NT2/D1 (cell line): ENCODE measurements at regions not wholly inside any gene's neighbourhood (a gene's known extent, or its start where the extent isn't known, plus 50 kb on each side); places are given as distances from the start of the nearest gene placed in this dataset.

Source experiments
- DNase-seq: peaks from one replicate; pipeline ENCODE4 v3.0.0-alpha.2; 2011; ENCODE audit warnings: low read depth, low spot score
- H3K27me3 ChIP-seq: 2 replicates; pipeline ENCODE4 v1.6.0; 2011; ENCODE audit warnings: mild to moderate bottlenecking; ENCODE audit not compliant: insufficient read length, insufficient read depth
- H3K36me3 ChIP-seq: 2 replicates; pipeline ENCODE4 v1.6.1; 2011; ENCODE audit warnings: mild to moderate bottlenecking, low read length, mixed read lengths; ENCODE audit not compliant: insufficient read depth, insufficient read length
- H3K4me1 ChIP-seq: 2 replicates; pipeline ENCODE4 v1.5.1; 2011; ENCODE audit not compliant: insufficient read depth, insufficient read length
- H3K4me3 ChIP-seq: 2 replicates; pipeline ENCODE4 v1.5.1; 2011; ENCODE audit warnings: low read depth; ENCODE audit not compliant: insufficient read length
- H3K9ac ChIP-seq: 2 replicates; pipeline ENCODE4 v1.6.0; 2011; ENCODE audit warnings: low read depth; ENCODE audit not compliant: insufficient read length
- H3K9me3 ChIP-seq: 2 replicates; pipeline ENCODE4 v1.5.1; 2011; ENCODE audit warnings: mild to moderate bottlenecking, low read length; ENCODE audit not compliant: insufficient read depth
- SUZ12 ChIP-seq: IDR thresholded peaks from 2 replicates; pipeline ENCODE4 v1.6.1; 2011; ENCODE audit not compliant: insufficient read length, insufficient read depth; ENCODE audit errors: extremely low read depth
- YY1 ChIP-seq: IDR thresholded peaks from 2 replicates; pipeline ENCODE4 v1.6.1; 2011; ENCODE audit not compliant: insufficient read length, insufficient read depth
- ZNF274 ChIP-seq: IDR thresholded peaks from 2 replicates; pipeline ENCODE4 v1.6.1; 2011; ENCODE audit warnings: mild to moderate bottlenecking, low read depth, low read length

DNA sequence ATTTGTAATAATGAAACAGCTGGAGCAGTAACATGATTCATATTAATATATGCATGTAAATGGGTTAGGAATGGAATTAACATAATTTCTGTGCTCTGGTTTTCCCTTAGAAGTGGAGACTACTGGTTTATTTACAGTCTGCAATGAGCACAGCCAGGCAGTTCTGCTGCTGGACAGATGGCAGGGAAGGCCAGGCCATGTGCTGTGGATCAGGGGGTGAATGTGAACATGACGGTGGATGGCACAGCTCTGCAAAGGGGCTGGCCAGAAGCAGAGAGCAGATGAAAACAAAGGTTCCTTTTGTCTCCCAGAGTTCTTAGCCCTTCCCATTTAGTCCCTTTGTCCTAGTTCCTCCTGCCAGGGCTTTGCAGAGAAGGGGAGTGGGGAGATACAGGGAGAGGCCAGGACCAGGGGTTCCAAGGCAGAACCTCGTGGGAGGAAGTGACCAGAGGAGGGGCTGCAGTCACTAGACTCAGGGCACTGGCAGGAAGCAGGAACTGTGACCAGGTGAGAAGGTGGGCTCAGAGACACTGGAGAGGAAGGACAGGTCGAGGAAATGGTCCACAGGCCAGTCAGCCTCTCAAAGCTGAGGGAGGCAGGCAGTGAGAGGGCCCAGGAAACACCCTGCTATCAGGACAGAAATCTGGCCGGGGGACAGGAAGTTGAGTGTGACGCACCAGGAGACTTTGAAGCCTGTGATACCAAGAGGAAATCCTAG, 112.9 kb upstream of the ATP8B1 start:
- H3K9me3 ChIP-seq: no peaks in the 10 kb centered on the region
- H3K36me3 ChIP-seq: no peaks in the 10 kb centered on the region
- H3K4me1 ChIP-seq: no peaks in the 10 kb centered on the region
- no peak overlapping the region for H3K9ac ChIP-seq
- TF ChIP-seq SUZ12: no peak
- no peak for TF ChIP-seq ZNF274
- TF ChIP-seq YY1: no peak
- H3K27me3 ChIP-seq: no peaks in the 10 kb centered on the region
- H3K4me3 ChIP-seq: no peak overlapping the region
- no peak for DNase-seq

DNA sequence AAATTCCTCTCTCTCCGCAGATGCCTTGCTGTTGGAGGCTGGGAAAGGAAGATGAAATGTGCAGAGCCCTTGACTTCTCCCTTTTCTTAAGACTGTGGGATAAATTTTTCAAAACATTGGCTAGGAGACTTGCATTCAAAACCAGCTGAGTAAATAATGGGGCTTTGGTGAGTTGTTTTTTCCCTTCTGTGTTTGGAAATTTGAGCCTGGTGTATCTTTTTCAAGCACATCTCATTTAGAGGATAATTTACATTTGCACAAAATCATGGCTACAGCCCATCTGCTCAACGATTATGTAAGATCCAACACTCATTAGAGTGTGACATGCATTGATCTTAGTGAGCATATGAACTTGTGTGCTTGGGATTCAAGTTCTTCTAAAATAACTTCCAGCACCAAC, 112.1 kb upstream of the ATP8B1 start:
- no peak for DNase-seq
- Histone ChIP-seq H3K36me3 (no peaks in the 10 kb centered on the region), H3K27me3 (no peaks in the 10 kb centered on the region), H3K4me1 (no peaks in the 10 kb centered on the region), H3K9ac (no peak overlapping the region), H3K9me3 (no peaks in the 10 kb centered on the region), H3K4me3 (no peak overlapping the region)
- TF ChIP-seq ZNF274: no peak
- TF ChIP-seq YY1: no peak
- no peak for TF ChIP-seq SUZ12

DNA sequence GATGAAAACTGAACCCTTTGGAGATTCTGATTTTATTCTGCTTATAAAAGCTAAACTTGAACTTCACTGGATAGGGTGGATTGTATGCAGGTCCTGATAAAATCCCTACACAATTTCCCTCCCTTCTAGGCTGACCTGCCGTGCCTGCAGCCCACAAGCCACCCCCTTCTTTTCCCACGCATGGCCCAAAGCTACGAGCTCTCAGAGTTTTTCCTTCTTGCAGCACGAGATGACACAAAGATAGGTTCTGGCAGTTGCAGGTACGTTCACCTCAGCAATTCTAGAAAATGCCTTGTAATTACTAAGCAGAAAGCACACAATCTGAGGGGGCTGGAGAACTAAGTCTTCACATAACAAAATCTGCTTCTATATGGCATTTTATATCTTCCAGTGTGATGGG, 110.6 kb upstream of the ATP8B1 start:
- Histone ChIP-seq H3K36me3 (no peaks in the 10 kb centered on the region), H3K4me3 (no peak overlapping the region), H3K4me1 (no peaks in the 10 kb centered on the region), H3K9me3 (no peaks in the 10 kb centered on the region), H3K27me3 (no peaks in the 10 kb centered on the region), H3K9ac (no peak overlapping the region)
- no peak for TF ChIP-seq ZNF274
- TF ChIP-seq YY1: no peak
- no peak for TF ChIP-seq SUZ12
- DNase-seq: no peak

DNA sequence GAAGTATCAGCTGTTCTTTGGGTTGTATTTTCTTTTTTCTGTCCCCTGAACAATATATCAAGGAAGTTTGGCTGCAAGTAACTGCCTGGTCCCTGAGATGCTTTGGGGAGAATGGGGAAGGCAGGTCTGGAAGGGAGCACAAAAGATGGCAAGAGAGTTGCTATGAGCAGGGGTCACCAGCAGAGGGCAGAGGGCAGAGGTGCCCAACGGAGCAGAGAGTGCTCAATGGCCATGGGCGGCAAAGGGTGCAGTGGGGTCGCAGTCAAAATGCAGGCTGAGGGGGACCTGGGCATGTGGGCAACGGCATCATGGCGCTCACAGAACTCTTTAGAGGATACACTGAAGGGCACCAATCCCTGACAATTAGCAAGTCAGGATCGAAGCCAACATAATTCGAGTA, 107.7 kb upstream of the ATP8B1 start:
- H3K27me3 ChIP-seq: no peaks in the 10 kb centered on the region
- no peak overlapping the region for H3K4me3 ChIP-seq
- no peaks in the 10 kb centered on the region for H3K36me3 ChIP-seq
- no peaks in the 10 kb centered on the region for H3K9me3 ChIP-seq
- H3K9ac ChIP-seq: no peak overlapping the region
- TF ChIP-seq SUZ12 (no peak), YY1 (no peak), ZNF274 (no peak)
- H3K4me1 ChIP-seq: peaks cover 5% of the 10 kb centered on the region
- DNase-seq: no peak

DNA sequence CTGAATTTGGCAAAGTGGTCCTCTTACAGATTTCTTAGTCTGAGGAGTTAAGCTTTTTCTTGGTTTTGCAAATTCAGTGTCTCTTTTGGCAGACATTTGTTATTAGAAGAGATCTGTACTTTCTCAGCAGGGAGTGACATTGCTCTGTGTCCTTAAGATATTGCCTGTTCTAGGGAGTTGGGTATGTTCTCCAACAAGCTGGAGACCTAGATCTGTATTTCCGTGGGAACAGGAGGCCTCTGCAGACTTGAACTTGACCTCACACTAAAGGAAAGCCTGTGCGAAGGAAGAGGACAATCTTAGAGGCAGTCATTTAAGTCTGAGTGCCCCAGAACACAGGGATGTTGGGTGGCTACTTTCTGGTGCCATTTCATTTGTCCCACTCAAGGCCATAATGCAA, 107.0 kb upstream of the ATP8B1 start:
- no peak overlapping the region for H3K4me3 ChIP-seq
- H3K9ac ChIP-seq: no peak overlapping the region
- peaks cover 5% of the 10 kb centered on the region for H3K4me1 ChIP-seq
- TF ChIP-seq SUZ12 (no peak), YY1 (no peak)
- H3K9me3 ChIP-seq: no peaks in the 10 kb centered on the region
- no peaks in the 10 kb centered on the region for H3K27me3 ChIP-seq
- no peaks in the 10 kb centered on the region for H3K36me3 ChIP-seq
- DNase-seq: no peak

DNA sequence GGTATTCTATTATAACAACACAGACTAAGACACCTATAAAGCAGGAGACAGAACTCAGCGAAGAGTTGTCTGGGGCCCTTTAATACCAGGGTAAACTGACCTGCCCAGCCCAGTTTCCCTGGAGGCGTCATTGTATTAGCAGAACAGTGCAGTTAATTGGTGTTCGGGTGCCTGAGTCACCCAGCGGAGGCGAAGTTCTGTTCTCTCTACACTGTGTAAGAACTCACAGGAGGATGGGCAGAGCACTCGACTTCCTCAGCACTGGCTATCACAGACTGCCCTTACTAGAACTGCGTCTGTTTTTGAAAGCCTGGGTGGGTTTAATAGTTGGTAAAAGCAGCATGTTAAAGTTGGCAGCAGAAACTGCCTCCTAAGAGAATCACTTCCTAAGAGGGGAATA, 106.5 kb upstream of the ATP8B1 start:
- DNase-seq: no peak
- Histone ChIP-seq H3K36me3 (no peaks in the 10 kb centered on the region), H3K4me3 (no peak overlapping the region), H3K4me1 (peaks cover 5% of the 10 kb centered on the region), H3K27me3 (no peaks in the 10 kb centered on the region), H3K9me3 (no peaks in the 10 kb centered on the region), H3K9ac (no peak overlapping the region)
- no peak for TF ChIP-seq ZNF274
- TF ChIP-seq SUZ12: no peak
- no peak for TF ChIP-seq YY1

DNA sequence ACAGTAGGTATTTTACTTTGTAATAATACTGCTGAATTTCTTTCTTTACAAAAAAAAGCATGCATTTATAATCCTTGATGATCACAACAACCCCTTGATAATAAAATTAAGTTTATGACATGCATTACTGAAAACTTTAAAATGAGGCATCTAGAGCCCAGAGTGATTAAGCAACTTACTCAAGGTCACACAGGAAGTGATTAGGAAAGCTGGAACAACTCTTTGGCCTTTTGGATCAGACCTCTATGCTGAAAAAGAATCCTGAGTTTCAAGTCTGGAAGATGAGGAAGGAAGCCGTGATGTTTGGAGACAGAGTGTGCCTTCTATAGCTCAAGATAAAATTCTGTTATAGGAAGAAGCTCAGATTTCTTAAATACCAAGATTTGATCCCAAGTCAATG, 105.0 kb upstream of the ATP8B1 start:
- H3K9ac ChIP-seq: no peak overlapping the region
- H3K27me3 ChIP-seq: no peaks in the 10 kb centered on the region
- no peak for DNase-seq
- no peaks in the 10 kb centered on the region for H3K9me3 ChIP-seq
- H3K4me1 ChIP-seq: peaks cover 5% of the 10 kb centered on the region
- TF ChIP-seq YY1: no peak
- no peak for TF ChIP-seq SUZ12
- TF ChIP-seq ZNF274: no peak
- no peaks in the 10 kb centered on the region for H3K36me3 ChIP-seq
- no peak overlapping the region for H3K4me3 ChIP-seq

DNA sequence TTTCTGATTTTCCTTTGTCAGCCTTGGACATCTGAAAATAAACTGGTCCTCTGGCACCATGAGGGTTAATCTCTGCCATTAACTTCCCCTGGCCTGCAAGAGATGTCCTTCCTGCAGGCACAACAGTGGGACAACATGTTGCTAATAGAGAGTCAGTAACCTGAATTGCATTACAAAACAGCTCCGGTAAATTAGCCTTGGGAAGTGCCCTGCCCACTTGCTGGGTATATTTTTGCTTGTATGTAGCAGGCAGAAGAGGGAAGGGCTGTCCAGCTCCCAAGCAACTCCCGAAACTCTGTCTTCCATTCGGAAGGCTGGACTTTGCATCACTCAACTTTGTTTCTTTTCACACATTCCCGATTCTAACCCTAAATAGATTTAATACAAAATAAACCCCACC, 104.4 kb upstream of the ATP8B1 start:
- Histone ChIP-seq H3K36me3 (no peaks in the 10 kb centered on the region), H3K9ac (no peak overlapping the region), H3K9me3 (no peaks in the 10 kb centered on the region), H3K4me3 (no peak overlapping the region), H3K27me3 (no peaks in the 10 kb centered on the region), H3K4me1 (peaks cover 5% of the 10 kb centered on the region)
- no peak for DNase-seq
- TF ChIP-seq ZNF274: no peak
- TF ChIP-seq YY1: no peak
- no peak for TF ChIP-seq SUZ12
